H9 (cell line): ENCODE measurements at regions not wholly inside any gene's neighbourhood (a gene's known extent, or its start where the extent isn't known, plus 50 kb on each side); places are given as distances from the start of the nearest gene placed in this dataset.

Source experiments
- DNase-seq: peaks from one replicate; pipeline ENCODE4 v3.0.0-alpha.2; 2017
- H2AFZ ChIP-seq: one replicate; pipeline ENCODE4 v1.6.1; 2013; ENCODE audit warnings: mild to moderate bottlenecking, low read length, control low read depth, moderate library complexity
- H2AK5ac ChIP-seq: 2 replicates; pipeline ENCODE4 v1.6.1; 2013; ENCODE audit warnings: low read length, control low read depth, mixed read lengths; ENCODE audit not compliant: insufficient read length
- H2BK120ac ChIP-seq: one replicate; pipeline ENCODE4 v1.6.1; 2013; ENCODE audit warnings: low read depth, mild to moderate bottlenecking, low read length, control low read depth, inconsistent platforms; ENCODE audit not compliant: poor library complexity, severe bottlenecking
- H2BK12ac ChIP-seq: 2 replicates; pipeline ENCODE4 v1.6.1; 2013; ENCODE audit warnings: low read length, control low read depth, mixed read lengths, low read depth; ENCODE audit not compliant: insufficient read length
- H2BK15ac ChIP-seq: 2 replicates; pipeline ENCODE4 v1.6.1; 2013; ENCODE audit warnings: low read depth, low read length, control low read depth
- H2BK20ac ChIP-seq: one replicate; pipeline ENCODE4 v1.6.1; 2013; ENCODE audit warnings: low read depth, mild to moderate bottlenecking, low read length, control low read depth, inconsistent platforms; ENCODE audit not compliant: poor library complexity, severe bottlenecking
- H2BK5ac ChIP-seq: 2 replicates; pipeline ENCODE4 v1.6.1; 2013; ENCODE audit warnings: low read length, control low read depth, mixed read lengths; ENCODE audit not compliant: insufficient read length
- H3K14ac ChIP-seq: 2 replicates; pipeline ENCODE4 v1.6.1; 2013; ENCODE audit warnings: low read length, control low read depth; ENCODE audit not compliant: insufficient read depth
- H3K18ac ChIP-seq: 2 replicates; pipeline ENCODE4 v1.6.1; 2013; ENCODE audit warnings: low read depth, mild to moderate bottlenecking, mixed read lengths, low read length, control low read depth; ENCODE audit not compliant: insufficient read length
- H3K23ac ChIP-seq: 2 replicates; pipeline ENCODE4 v1.6.1; 2013; ENCODE audit warnings: low read length, control low read depth, mixed read lengths, low read depth; ENCODE audit not compliant: insufficient read length
- H3K23me2 ChIP-seq: 2 replicates; pipeline ENCODE4 v1.6.1; 2013; ENCODE audit warnings: low read depth, mild to moderate bottlenecking, mixed read lengths, low read length, control low read depth; ENCODE audit not compliant: insufficient read length, poor library complexity, severe bottlenecking
- H3K27ac ChIP-seq: 2 replicates; pipeline ENCODE4 v1.5.1; 2013; ENCODE audit warnings: low read length, control low read depth, mixed read lengths, low read depth; ENCODE audit not compliant: insufficient read length
- H3K27me3 ChIP-seq: 2 replicates; pipeline ENCODE4 v1.6.1; 2013; ENCODE audit warnings: low read length, control low read depth, inconsistent platforms; ENCODE audit not compliant: insufficient read depth
- H3K4ac ChIP-seq: 2 replicates; pipeline ENCODE4 v1.6.1; 2013; ENCODE audit warnings: low read depth, mild to moderate bottlenecking, control low read depth, inconsistent platforms, low read length, moderate library complexity
- H3K4me1 ChIP-seq: 2 replicates; pipeline ENCODE4 v1.6.1; 2013; ENCODE audit warnings: low read length, control low read depth, inconsistent platforms; ENCODE audit not compliant: insufficient read depth
- H3K4me2 ChIP-seq: 2 replicates; pipeline ENCODE4 v1.6.1; 2013; ENCODE audit warnings: low read length, control low read depth, mixed read lengths; ENCODE audit not compliant: insufficient read length, insufficient read depth
- H3K56ac ChIP-seq: 2 replicates; pipeline ENCODE4 v1.6.1; 2013; ENCODE audit warnings: low read depth, mild to moderate bottlenecking, mixed read lengths, low read length, control low read depth; ENCODE audit not compliant: insufficient read length
- H3K79me1 ChIP-seq: 2 replicates; pipeline ENCODE4 v1.6.1; 2013; ENCODE audit warnings: low read depth, mild to moderate bottlenecking, moderate library complexity, low read length, control low read depth, inconsistent platforms; ENCODE audit not compliant: insufficient read depth, poor library complexity, severe bottlenecking
- H3K79me2 ChIP-seq: 2 replicates; pipeline ENCODE4 v1.6.1; 2013; ENCODE audit warnings: low read length, control low read depth, inconsistent platforms; ENCODE audit not compliant: insufficient read depth
- H3K9ac ChIP-seq: 2 replicates; pipeline ENCODE4 v1.6.1; 2013; ENCODE audit warnings: low read length, control low read depth, mixed read lengths; ENCODE audit not compliant: insufficient read length; ENCODE audit errors: extremely low read depth
- H3K9me3 ChIP-seq: one replicate; pipeline ENCODE4 v1.6.1; 2013; ENCODE audit warnings: low read depth, low read length, inconsistent platforms; ENCODE audit not compliant: control insufficient read depth
- H3T11ph ChIP-seq: one replicate; pipeline ENCODE4 v1.6.1; 2013; ENCODE audit warnings: mild to moderate bottlenecking, low read length, control low read depth, inconsistent platforms
- H4K20me1 ChIP-seq: one replicate; pipeline ENCODE4 v1.6.1; 2013; ENCODE audit not compliant: control insufficient read depth, insufficient read length, insufficient read depth
- H4K5ac ChIP-seq: 2 replicates; pipeline ENCODE4 v1.6.1; 2013; ENCODE audit warnings: low read depth, mild to moderate bottlenecking, mixed read lengths, low read length, control low read depth; ENCODE audit not compliant: insufficient read length
- H4K8ac ChIP-seq: replicated peaks from 2 replicates; pipeline ENCODE4 v1.6.1; 2013; ENCODE audit warnings: low read length, control low read depth, mixed read lengths, low read depth; ENCODE audit not compliant: insufficient read length
- H4K91ac ChIP-seq: 2 replicates; pipeline ENCODE4 v1.6.1; 2013; ENCODE audit warnings: low read depth, mild to moderate bottlenecking, moderate library complexity, mixed read lengths, low read length, control low read depth; ENCODE audit not compliant: insufficient read length
- H3K27ac Mint-ChIP-seq, 3 experiments: 2 replicates in 2 of 3; 3 replicates in 1 of 3; pipeline ENCODE4 v1.8.0; 2020 to 2021; ENCODE audit warnings: mixed read lengths in 3 of 3, mild to moderate bottlenecking in 1 of 3, moderate library complexity in 1 of 3
- H3K27me3 Mint-ChIP-seq: 2 replicates; pipeline ENCODE4 v1.8.0; 2021; ENCODE audit warnings: low read depth, mild to moderate bottlenecking, moderate library complexity, mixed read lengths
- H3K36me3 Mint-ChIP-seq, 3 experiments: 2 replicates in 2 of 3; 3 replicates in 1 of 3; pipeline ENCODE4 v1.8.0; 2020 to 2021; ENCODE audit warnings: low read depth in 3 of 3, mixed read lengths in 3 of 3; ENCODE audit not compliant: insufficient read depth in 1 of 3
- H3K4me1 Mint-ChIP-seq, 2 experiments: 2 replicates each; pipeline ENCODE4 v1.8.0; 2020; ENCODE audit warnings: mixed read lengths in 2 of 2
- H3K4me3 Mint-ChIP-seq, 2 experiments: 2 replicates in 1 of 2; 3 replicates in 1 of 2; pipeline ENCODE4 v1.8.0; 2020 to 2021; ENCODE audit warnings: mild to moderate bottlenecking in 2 of 2, mixed read lengths in 2 of 2, moderate library complexity in 1 of 2
- H3K9me3 Mint-ChIP-seq, 2 experiments: 2 replicates in 1 of 2; 3 replicates in 1 of 2; pipeline ENCODE4 v1.8.0; 2020; ENCODE audit warnings: mild to moderate bottlenecking in 2 of 2, mixed read lengths in 2 of 2, moderate library complexity in 1 of 2
- CTCF ChIP-seq: fragments of 200-600 bp; sonication (generic); conservative IDR thresholded peaks from 3 replicates; pipeline ENCODE4 v1.8.0; 2021; ENCODE audit warnings: antibody characterized with exemption, mild to moderate bottlenecking
- WGBS: extraction: QIAGEN DNeasy Blood & Tissue Kit; methylation state at CpG from one replicate; pipeline ENCODE4 v1.1.7; 2013; ENCODE audit warnings: missing lambda C conversion rate, low lambda C conversion rate, mixed read lengths; ENCODE audit not compliant: insufficient read length; ENCODE audit errors: extremely low coverage; 5-methylcytosine and 5-hydroxymethylcytosine counted together

DNA sequence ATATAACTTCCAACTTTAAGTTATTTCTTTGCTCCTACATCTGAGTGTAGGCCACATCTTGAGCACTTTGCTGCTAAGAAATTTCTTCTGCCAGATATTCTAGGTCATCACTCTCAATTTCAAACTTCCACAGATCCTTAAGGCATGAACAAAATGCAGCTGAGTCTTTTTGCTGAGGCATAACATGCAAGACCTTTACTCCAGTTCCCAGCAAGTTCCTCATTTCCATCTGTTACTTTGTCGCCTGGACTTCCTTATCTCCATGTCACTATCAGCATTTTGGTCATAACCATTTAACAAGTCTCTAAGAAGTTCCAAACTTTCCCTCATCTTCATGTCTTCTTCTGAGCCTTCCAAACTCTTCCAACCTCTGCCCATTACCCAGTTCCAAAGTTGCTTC lies 1077.3 kb upstream of the TMEFF2 start:
- Histone ChIP-seq H3K4ac (no peak overlapping the region), H3K79me1 (no peaks in the 10 kb centered on the region), H2BK5ac (no peak overlapping the region), H2BK12ac (no peak overlapping the region), H4K20me1 (no peaks in the 10 kb centered on the region), H3T11ph (no peak overlapping the region), H3K4me2 (no peak overlapping the region), H4K8ac (no peak overlapping the region), H3K27ac (no peak overlapping the region), H3K79me2 (no peaks in the 10 kb centered on the region), H3K9me3 (no peaks in the 10 kb centered on the region), H4K91ac (no peak overlapping the region), H3K14ac (no peak overlapping the region), H2BK15ac (no peak overlapping the region), H3K23ac (no peak overlapping the region), H3K27me3 (no peaks in the 10 kb centered on the region), H3K4me1 (no peaks in the 10 kb centered on the region), H3K56ac (no peak overlapping the region), H2BK120ac (no peak overlapping the region), H3K23me2 (no peaks in the 10 kb centered on the region), H4K5ac (no peak overlapping the region), H2BK20ac (no peak overlapping the region), H2AK5ac (no peak overlapping the region), H2AFZ (no peak overlapping the region), H3K18ac (no peak overlapping the region), H3K9ac (no peak overlapping the region)
- Mint-ChIP-seq H3K4me3 (no peak overlapping the region), H3K27me3 (peaks cover 3% of the 10 kb centered on the region; the same call in 1 of the 2 replicates), H3K4me1 (0 out of 4 replicates have a peak, but pooled peaks cover 0 to 3% of the 10 kb centered on the region in 2 experiments), H3K27ac (no peak overlapping the region), H3K9me3 (no peaks in the 10 kb centered on the region), H3K36me3 (no peaks in the 10 kb centered on the region)
- no peak for TF ChIP-seq CTCF
- no CpG with 5 or more reads among the region's 1 CpG for WGBS
- no peak for DNase-seq
